Activated CD4-positive, alpha-beta T cell treated with anti-CD3 and anti-CD28 coated beads, Interleukin-2, amount 10 ng/mL, durations not matched to agents 24 days and 14 days (primary cell): ENCODE measurements at regions not wholly inside any gene's neighbourhood (a gene's known extent, or its start where the extent isn't known, plus 50 kb on each side); places are given as distances from the start of the nearest gene placed in this dataset.
"Not testable (repeated sequence)": the region's sequence is repeated elsewhere in the genome, so short reads cannot be mapped to it uniquely, and the experiment has no call there.

Experiments
- DNase-seq: peaks from one replicate; pipeline ENCODE4 v3.0.0; 2022
- H3K27ac Mint-ChIP-seq: one replicate; pipeline ENCODE4 v1.8.0; 2022; ENCODE audit warnings: mild to moderate bottlenecking, mixed read lengths
- H3K27me3 Mint-ChIP-seq: one replicate; pipeline ENCODE4 v1.8.0; 2022; ENCODE audit warnings: mixed read lengths
- H3K36me3 Mint-ChIP-seq: one replicate; pipeline ENCODE4 v1.8.0; 2022; ENCODE audit warnings: low read depth, mild to moderate bottlenecking, mixed read lengths
- H3K4me1 Mint-ChIP-seq: one replicate; pipeline ENCODE4 v1.8.0; 2021; ENCODE audit warnings: mixed read lengths
- H3K4me3 Mint-ChIP-seq: one replicate; pipeline ENCODE4 v1.8.0; 2022; ENCODE audit warnings: mild to moderate bottlenecking, moderate library complexity, mixed read lengths
- H3K9me3 Mint-ChIP-seq: one replicate; pipeline ENCODE4 v1.8.0; 2021; ENCODE audit warnings: mixed read lengths
- intact Hi-C: fragments of 100-400 bp; cut with micrococcal nuclease; formaldehyde crosslinking; loops from one replicate; pipeline ENCODE4 v1.15.1; 2023

GRCh38 chr2:3899536-3900155, 196.3 kb downstream of the DCDC2C start:
- Mint-ChIP-seq H3K36me3 (no peaks in the 10 kb centered on the region), H3K4me1 (no peaks in the 10 kb centered on the region), H3K4me3 (no peak overlapping the region), H3K9me3 (no peaks in the 10 kb centered on the region), H3K27me3 (no peaks in the 10 kb centered on the region), H3K27ac (no peak overlapping the region)
- DNase-seq, result no peak
- intact Hi-C loops, result no loop called here

GRCh38 chr2:3902131-3902530, 198.8 kb downstream of the DCDC2C start:
- no peak overlapping the region for H3K4me3 Mint-ChIP-seq
- intact Hi-C loops, result no loop called here
- H3K27me3 Mint-ChIP-seq, result no peaks in the 10 kb centered on the region
- no peaks in the 10 kb centered on the region for H3K4me1 Mint-ChIP-seq
- peaks cover 2% of the 10 kb centered on the region for H3K9me3 Mint-ChIP-seq
- H3K27ac Mint-ChIP-seq, result no peak overlapping the region
- no peak for DNase-seq
- H3K36me3 Mint-ChIP-seq, result no peaks in the 10 kb centered on the region

GRCh38 chr2:3904061-3904460, 200.7 kb downstream of the DCDC2C start:
- DNase-seq, result no peak
- Mint-ChIP-seq H3K4me3 (no peak overlapping the region), H3K27ac (no peak overlapping the region), H3K36me3 (no peaks in the 10 kb centered on the region), H3K9me3 (peaks cover 3% of the 10 kb centered on the region), H3K27me3 (no peaks in the 10 kb centered on the region), H3K4me1 (no peaks in the 10 kb centered on the region)
- intact Hi-C loops, result no loop called here

- DNase-seq, H3K4me3 Mint-ChIP-seq, H3K4me1 Mint-ChIP-seq, H3K36me3 Mint-ChIP-seq, H3K27ac Mint-ChIP-seq, H3K9me3 Mint-ChIP-seq, H3K27me3 Mint-ChIP-seq, intact Hi-C loops: not testable (repeated sequence)
Measured at GRCh38 chr2:3908498-3908897, 205.1 kb downstream of the DCDC2C start.

DNA sequence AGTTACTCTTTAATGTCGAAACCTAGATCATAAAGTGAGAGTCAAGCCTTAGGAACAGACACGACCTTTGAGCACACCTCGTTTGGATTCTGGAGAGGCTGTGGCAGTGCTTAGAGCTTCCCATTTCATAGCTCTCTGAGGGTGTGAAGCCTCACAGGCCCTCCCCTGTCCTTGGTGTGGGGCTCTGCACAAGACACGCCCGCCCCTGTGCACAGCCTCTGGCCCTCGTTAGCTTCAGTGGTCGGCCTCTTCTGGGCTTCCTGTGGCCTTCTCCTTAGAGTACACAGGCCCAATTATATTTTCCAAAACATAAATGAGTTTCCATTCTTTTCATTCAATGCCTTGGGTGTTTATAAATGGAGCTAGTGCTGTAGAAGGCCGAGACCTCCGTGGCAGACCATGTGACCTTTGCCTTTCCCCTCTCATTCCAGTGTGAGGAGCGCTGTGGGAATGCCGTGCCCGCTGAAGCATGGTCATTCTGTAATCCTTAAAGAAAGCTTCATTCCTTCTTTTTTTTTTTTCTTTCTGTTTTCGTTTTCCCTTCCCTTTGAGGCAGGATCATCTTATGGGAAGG, 208.6 kb downstream of the DCDC2C start:
- Mint-ChIP-seq H3K36me3 (no peaks in the 10 kb centered on the region), H3K4me1 (no peaks in the 10 kb centered on the region), H3K9me3 (peaks cover 3% of the 10 kb centered on the region), H3K4me3 (no peak overlapping the region), H3K27ac (no peak overlapping the region), H3K27me3 (no peaks in the 10 kb centered on the region)
- intact Hi-C loops, result no loop called here
- DNase-seq, result no peak

DNA sequence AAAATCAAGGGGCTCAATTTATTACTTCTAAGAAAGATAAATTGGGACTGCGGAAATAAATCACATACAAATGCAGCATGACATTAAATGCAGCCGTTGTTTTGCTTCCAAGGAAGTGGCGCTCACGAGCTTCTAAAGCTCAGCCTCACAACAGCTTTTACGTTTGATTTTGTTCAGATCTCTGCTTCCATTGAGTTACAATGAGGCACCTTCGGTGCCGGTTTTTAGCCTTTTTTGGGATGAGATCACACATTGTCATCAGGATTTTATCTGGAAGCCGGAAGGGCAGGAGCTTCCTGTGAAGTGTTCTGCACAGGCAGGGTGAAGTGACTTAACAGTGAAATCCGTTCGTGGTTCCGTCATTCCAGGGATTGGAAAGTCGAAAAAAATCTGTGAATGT, 209.8 kb downstream of the DCDC2C start:
- Mint-ChIP-seq H3K9me3 (no peaks in the 10 kb centered on the region), H3K36me3 (no peaks in the 10 kb centered on the region), H3K27me3 (no peaks in the 10 kb centered on the region), H3K4me3 (no peak overlapping the region), H3K4me1 (no peaks in the 10 kb centered on the region), H3K27ac (no peak overlapping the region)
- no peak for DNase-seq
- intact Hi-C loops, result no loop called here

- intact Hi-C loops, result no loop called here
- H3K4me1 Mint-ChIP-seq, result no peaks in the 10 kb centered on the region
- no peak for DNase-seq
- H3K27ac Mint-ChIP-seq, result no peak overlapping the region
- H3K4me3 Mint-ChIP-seq, result no peak overlapping the region
- no peaks in the 10 kb centered on the region for H3K27me3 Mint-ChIP-seq
- H3K36me3 Mint-ChIP-seq, result no peaks in the 10 kb centered on the region
- no peaks in the 10 kb centered on the region for H3K9me3 Mint-ChIP-seq
Measured at GRCh38 chr2:3914241-3914640, 210.9 kb downstream of the DCDC2C start.

GRCh38 chr2:3927031-3927430, 223.7 kb downstream of the DCDC2C start:
- Mint-ChIP-seq H3K9me3 (no peaks in the 10 kb centered on the region), H3K36me3 (no peaks in the 10 kb centered on the region), H3K4me3 (no peak overlapping the region), H3K27ac (no peak overlapping the region), H3K4me1 (no peaks in the 10 kb centered on the region), H3K27me3 (no peaks in the 10 kb centered on the region)
- intact Hi-C loops, result no loop called here
- DNase-seq, result no peak

DNA sequence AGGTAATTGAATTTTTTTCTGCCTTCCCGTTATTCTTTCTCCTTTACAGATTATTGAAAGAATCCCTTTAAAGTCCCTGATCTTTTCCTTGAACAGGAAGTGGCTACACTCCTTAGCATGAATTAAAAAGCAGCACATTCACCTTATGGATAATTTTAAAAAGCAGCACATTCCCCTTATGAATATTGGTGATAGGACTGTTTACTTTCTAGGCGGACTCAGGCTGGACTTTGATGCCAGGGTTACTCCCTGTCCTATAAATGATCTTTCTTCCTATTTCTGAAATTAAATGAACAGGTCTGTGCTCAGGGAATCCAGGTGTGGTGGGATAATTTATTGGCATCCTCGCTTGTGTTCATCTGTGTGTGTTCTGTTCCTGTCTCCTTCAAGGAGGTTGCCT, 226.0 kb downstream of the DCDC2C start:
- DNase-seq, result no peak
- H3K27me3 Mint-ChIP-seq, result no peaks in the 10 kb centered on the region
- H3K4me1 Mint-ChIP-seq, result no peaks in the 10 kb centered on the region
- H3K9me3 Mint-ChIP-seq, result peaks cover 5% of the 10 kb centered on the region
- no peaks in the 10 kb centered on the region for H3K36me3 Mint-ChIP-seq
- intact Hi-C loops, result no loop called here
- no peak overlapping the region for H3K4me3 Mint-ChIP-seq
- no peak overlapping the region for H3K27ac Mint-ChIP-seq

DNA sequence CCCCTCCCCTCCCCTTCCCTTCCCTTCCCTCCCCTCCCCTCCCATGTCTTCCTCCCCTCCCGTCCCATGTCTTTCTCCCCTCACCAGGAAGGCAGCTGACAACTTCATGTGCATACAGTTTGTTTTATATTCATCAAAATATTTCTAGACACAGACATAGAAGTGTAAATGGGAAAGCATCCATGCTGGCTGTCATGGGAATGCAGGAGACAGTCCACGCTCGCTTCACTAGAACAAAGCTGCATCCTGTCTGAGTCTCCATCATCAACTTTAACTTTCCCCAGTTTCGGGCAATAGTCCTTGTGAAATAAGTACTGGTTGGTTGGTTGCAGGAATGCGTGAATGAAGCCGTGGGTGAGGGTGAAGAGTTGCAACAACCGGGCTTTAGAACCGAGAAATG, 226.9 kb downstream of the DCDC2C start:
- Mint-ChIP-seq H3K4me1 (no peaks in the 10 kb centered on the region), H3K4me3 (no peak overlapping the region)

GRCh38 chr2:3940661-3941060, 237.3 kb downstream of the DCDC2C start:
- intact Hi-C loops, result no loop called here
- Mint-ChIP-seq H3K4me3 (no peak overlapping the region), H3K4me1 (no peaks in the 10 kb centered on the region), H3K9me3 (no peaks in the 10 kb centered on the region), H3K27ac (no peak overlapping the region), H3K27me3 (no peaks in the 10 kb centered on the region), H3K36me3 (no peaks in the 10 kb centered on the region)
- no peak for DNase-seq

More for the DNA sequence above, 226.9 kb downstream of the DCDC2C start:
- Mint-ChIP-seq H3K9me3 (peaks cover 5% of the 10 kb centered on the region), H3K36me3 (no peaks in the 10 kb centered on the region), H3K27ac (no peak overlapping the region), H3K27me3 (no peaks in the 10 kb centered on the region)
- intact Hi-C loops, result no loop called here
- no peak for DNase-seq

GRCh38 chr2:3942841-3943240, 239.5 kb downstream of the DCDC2C start:
- H3K4me3 Mint-ChIP-seq, result no peak overlapping the region
- intact Hi-C loops, result no loop called here
- no peaks in the 10 kb centered on the region for H3K4me1 Mint-ChIP-seq
- H3K36me3 Mint-ChIP-seq, result no peaks in the 10 kb centered on the region
- no peak overlapping the region for H3K27ac Mint-ChIP-seq
- DNase-seq, result no peak
- no peaks in the 10 kb centered on the region for H3K27me3 Mint-ChIP-seq
- H3K9me3 Mint-ChIP-seq, result no peaks in the 10 kb centered on the region

DNA sequence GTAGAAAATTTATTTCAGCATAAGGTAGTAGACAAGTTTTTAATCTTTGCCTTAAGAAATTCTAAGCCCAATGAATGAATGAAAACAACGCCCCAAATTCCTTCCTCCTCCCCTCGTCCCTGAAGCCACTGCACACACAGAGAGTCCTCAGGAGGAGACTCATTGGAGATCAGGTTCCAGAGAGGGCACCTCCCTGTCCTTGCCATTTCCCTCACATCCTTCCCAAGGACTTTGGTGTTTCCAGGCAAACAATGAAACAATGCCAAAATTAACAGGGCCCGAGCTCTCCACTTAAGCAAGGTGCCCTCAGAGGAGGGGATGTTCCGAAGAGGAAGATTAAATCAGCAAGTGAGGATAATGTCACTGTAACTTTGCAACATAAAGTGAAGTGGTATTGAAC, 240.7 kb downstream of the DCDC2C start:
- Mint-ChIP-seq H3K9me3 (no peaks in the 10 kb centered on the region), H3K4me3 (no peak overlapping the region), H3K4me1 (no peaks in the 10 kb centered on the region), H3K36me3 (no peaks in the 10 kb centered on the region), H3K27ac (no peak overlapping the region), H3K27me3 (no peaks in the 10 kb centered on the region)
- DNase-seq, result no peak
- intact Hi-C loops, result no loop called here

DNA sequence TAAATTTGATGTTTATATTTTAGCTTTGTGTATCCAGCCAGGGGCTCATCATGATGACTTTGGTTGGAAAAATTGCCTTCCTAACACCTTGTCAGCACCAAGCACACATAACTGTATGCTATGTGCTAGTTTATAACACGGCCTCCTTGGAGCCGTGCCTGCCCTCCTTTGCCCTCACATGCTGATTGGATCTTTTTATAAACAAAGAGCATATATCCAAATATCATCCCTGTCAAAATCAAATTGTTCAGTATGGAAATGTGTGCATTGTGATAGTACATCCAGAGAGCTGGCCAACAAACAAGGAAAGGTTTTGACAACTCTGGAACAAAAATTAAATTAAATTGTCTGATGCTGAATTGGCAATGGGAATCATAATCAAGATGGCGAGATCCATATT, 241.5 kb downstream of the DCDC2C start:
- no peaks in the 10 kb centered on the region for H3K4me1 Mint-ChIP-seq
- no peak overlapping the region for H3K27ac Mint-ChIP-seq
- no peak overlapping the region for H3K4me3 Mint-ChIP-seq
- H3K9me3 Mint-ChIP-seq, result no peaks in the 10 kb centered on the region
- no peak for DNase-seq
- H3K36me3 Mint-ChIP-seq, result no peaks in the 10 kb centered on the region
- intact Hi-C loops, result no loop called here
- H3K27me3 Mint-ChIP-seq, result no peaks in the 10 kb centered on the region

DNA sequence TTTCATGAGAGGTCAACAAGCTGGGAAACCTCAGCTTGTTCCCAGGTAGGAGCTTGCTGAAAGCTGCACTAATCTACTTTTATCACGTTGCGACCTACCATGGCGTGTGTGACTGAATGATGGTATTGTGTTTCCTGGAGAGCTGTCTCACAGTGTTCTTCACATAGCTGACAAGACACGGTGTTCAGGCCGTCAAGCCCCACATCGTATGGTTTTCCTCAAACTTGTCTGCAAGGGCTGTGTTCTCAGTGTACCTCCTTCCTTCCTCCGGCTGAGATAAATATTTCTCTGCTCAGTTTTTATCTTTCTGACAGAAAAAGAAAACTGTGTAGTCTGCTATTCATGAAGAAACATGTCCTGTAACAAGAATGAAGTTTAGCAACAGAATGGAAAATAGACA, 244.8 kb downstream of the DCDC2C start:
- Mint-ChIP-seq H3K36me3 (no peaks in the 10 kb centered on the region), H3K4me1 (no peaks in the 10 kb centered on the region), H3K4me3 (no peak overlapping the region), H3K27ac (no peak overlapping the region), H3K9me3 (no peaks in the 10 kb centered on the region), H3K27me3 (no peaks in the 10 kb centered on the region)
- no peak for DNase-seq
- intact Hi-C loops, result no loop called here
